H9 (cell line): ENCODE measurements at regions not wholly inside any gene's neighbourhood (a gene's known extent, or its start where the extent isn't known, plus 50 kb on each side); places are given as distances from the start of the nearest gene placed in this dataset.

Experiments used
- DNase-seq: peaks from one replicate; pipeline ENCODE4 v3.0.0-alpha.2; 2017
- H2AFZ ChIP-seq: one replicate; pipeline ENCODE4 v1.6.1; 2013; ENCODE audit warnings: mild to moderate bottlenecking, low read length, control low read depth, moderate library complexity
- H2AK5ac ChIP-seq: 2 replicates; pipeline ENCODE4 v1.6.1; 2013; ENCODE audit warnings: low read length, control low read depth, mixed read lengths; ENCODE audit not compliant: insufficient read length
- H2BK120ac ChIP-seq: one replicate; pipeline ENCODE4 v1.6.1; 2013; ENCODE audit warnings: low read depth, mild to moderate bottlenecking, low read length, control low read depth, inconsistent platforms; ENCODE audit not compliant: poor library complexity, severe bottlenecking
- H2BK12ac ChIP-seq: 2 replicates; pipeline ENCODE4 v1.6.1; 2013; ENCODE audit warnings: low read length, control low read depth, mixed read lengths, low read depth; ENCODE audit not compliant: insufficient read length
- H2BK15ac ChIP-seq: 2 replicates; pipeline ENCODE4 v1.6.1; 2013; ENCODE audit warnings: low read depth, low read length, control low read depth
- H2BK20ac ChIP-seq: one replicate; pipeline ENCODE4 v1.6.1; 2013; ENCODE audit warnings: low read depth, mild to moderate bottlenecking, low read length, control low read depth, inconsistent platforms; ENCODE audit not compliant: poor library complexity, severe bottlenecking
- H2BK5ac ChIP-seq: 2 replicates; pipeline ENCODE4 v1.6.1; 2013; ENCODE audit warnings: low read length, control low read depth, mixed read lengths; ENCODE audit not compliant: insufficient read length
- H3K14ac ChIP-seq: 2 replicates; pipeline ENCODE4 v1.6.1; 2013; ENCODE audit warnings: low read length, control low read depth; ENCODE audit not compliant: insufficient read depth
- H3K18ac ChIP-seq: 2 replicates; pipeline ENCODE4 v1.6.1; 2013; ENCODE audit warnings: low read depth, mild to moderate bottlenecking, mixed read lengths, low read length, control low read depth; ENCODE audit not compliant: insufficient read length
- H3K23ac ChIP-seq: 2 replicates; pipeline ENCODE4 v1.6.1; 2013; ENCODE audit warnings: low read length, control low read depth, mixed read lengths, low read depth; ENCODE audit not compliant: insufficient read length
- H3K23me2 ChIP-seq: 2 replicates; pipeline ENCODE4 v1.6.1; 2013; ENCODE audit warnings: low read depth, mild to moderate bottlenecking, mixed read lengths, low read length, control low read depth; ENCODE audit not compliant: insufficient read length, poor library complexity, severe bottlenecking
- H3K27ac ChIP-seq: 2 replicates; pipeline ENCODE4 v1.5.1; 2013; ENCODE audit warnings: low read length, control low read depth, mixed read lengths, low read depth; ENCODE audit not compliant: insufficient read length
- H3K27me3 ChIP-seq: 2 replicates; pipeline ENCODE4 v1.6.1; 2013; ENCODE audit warnings: low read length, control low read depth, inconsistent platforms; ENCODE audit not compliant: insufficient read depth
- H3K4ac ChIP-seq: 2 replicates; pipeline ENCODE4 v1.6.1; 2013; ENCODE audit warnings: low read depth, mild to moderate bottlenecking, control low read depth, inconsistent platforms, low read length, moderate library complexity
- H3K4me1 ChIP-seq: 2 replicates; pipeline ENCODE4 v1.6.1; 2013; ENCODE audit warnings: low read length, control low read depth, inconsistent platforms; ENCODE audit not compliant: insufficient read depth
- H3K4me2 ChIP-seq: 2 replicates; pipeline ENCODE4 v1.6.1; 2013; ENCODE audit warnings: low read length, control low read depth, mixed read lengths; ENCODE audit not compliant: insufficient read length, insufficient read depth
- H3K56ac ChIP-seq: 2 replicates; pipeline ENCODE4 v1.6.1; 2013; ENCODE audit warnings: low read depth, mild to moderate bottlenecking, mixed read lengths, low read length, control low read depth; ENCODE audit not compliant: insufficient read length
- H3K79me1 ChIP-seq: 2 replicates; pipeline ENCODE4 v1.6.1; 2013; ENCODE audit warnings: low read depth, mild to moderate bottlenecking, moderate library complexity, low read length, control low read depth, inconsistent platforms; ENCODE audit not compliant: insufficient read depth, poor library complexity, severe bottlenecking
- H3K79me2 ChIP-seq: 2 replicates; pipeline ENCODE4 v1.6.1; 2013; ENCODE audit warnings: low read length, control low read depth, inconsistent platforms; ENCODE audit not compliant: insufficient read depth
- H3K9ac ChIP-seq: 2 replicates; pipeline ENCODE4 v1.6.1; 2013; ENCODE audit warnings: low read length, control low read depth, mixed read lengths; ENCODE audit not compliant: insufficient read length; ENCODE audit errors: extremely low read depth
- H3K9me3 ChIP-seq: one replicate; pipeline ENCODE4 v1.6.1; 2013; ENCODE audit warnings: low read depth, low read length, inconsistent platforms; ENCODE audit not compliant: control insufficient read depth
- H3T11ph ChIP-seq: one replicate; pipeline ENCODE4 v1.6.1; 2013; ENCODE audit warnings: mild to moderate bottlenecking, low read length, control low read depth, inconsistent platforms
- H4K20me1 ChIP-seq: one replicate; pipeline ENCODE4 v1.6.1; 2013; ENCODE audit not compliant: control insufficient read depth, insufficient read length, insufficient read depth
- H4K5ac ChIP-seq: 2 replicates; pipeline ENCODE4 v1.6.1; 2013; ENCODE audit warnings: low read depth, mild to moderate bottlenecking, mixed read lengths, low read length, control low read depth; ENCODE audit not compliant: insufficient read length
- H4K8ac ChIP-seq: replicated peaks from 2 replicates; pipeline ENCODE4 v1.6.1; 2013; ENCODE audit warnings: low read length, control low read depth, mixed read lengths, low read depth; ENCODE audit not compliant: insufficient read length
- H4K91ac ChIP-seq: 2 replicates; pipeline ENCODE4 v1.6.1; 2013; ENCODE audit warnings: low read depth, mild to moderate bottlenecking, moderate library complexity, mixed read lengths, low read length, control low read depth; ENCODE audit not compliant: insufficient read length
- H3K27ac Mint-ChIP-seq, 3 experiments: 2 replicates in 2 of 3; 3 replicates in 1 of 3; pipeline ENCODE4 v1.8.0; 2020 to 2021; ENCODE audit warnings: mixed read lengths in 3 of 3, mild to moderate bottlenecking in 1 of 3, moderate library complexity in 1 of 3
- H3K27me3 Mint-ChIP-seq: 2 replicates; pipeline ENCODE4 v1.8.0; 2021; ENCODE audit warnings: low read depth, mild to moderate bottlenecking, moderate library complexity, mixed read lengths
- H3K36me3 Mint-ChIP-seq, 3 experiments: 2 replicates in 2 of 3; 3 replicates in 1 of 3; pipeline ENCODE4 v1.8.0; 2020 to 2021; ENCODE audit warnings: low read depth in 3 of 3, mixed read lengths in 3 of 3; ENCODE audit not compliant: insufficient read depth in 1 of 3
- H3K4me1 Mint-ChIP-seq, 2 experiments: 2 replicates each; pipeline ENCODE4 v1.8.0; 2020; ENCODE audit warnings: mixed read lengths in 2 of 2
- H3K4me3 Mint-ChIP-seq, 2 experiments: 2 replicates in 1 of 2; 3 replicates in 1 of 2; pipeline ENCODE4 v1.8.0; 2020 to 2021; ENCODE audit warnings: mild to moderate bottlenecking in 2 of 2, mixed read lengths in 2 of 2, moderate library complexity in 1 of 2
- H3K9me3 Mint-ChIP-seq, 2 experiments: 2 replicates in 1 of 2; 3 replicates in 1 of 2; pipeline ENCODE4 v1.8.0; 2020; ENCODE audit warnings: mild to moderate bottlenecking in 2 of 2, mixed read lengths in 2 of 2, moderate library complexity in 1 of 2
- CTCF ChIP-seq: fragments of 200-600 bp; sonication (generic); conservative IDR thresholded peaks from 3 replicates; pipeline ENCODE4 v1.8.0; 2021; ENCODE audit warnings: antibody characterized with exemption, mild to moderate bottlenecking
- WGBS: extraction: QIAGEN DNeasy Blood & Tissue Kit; methylation state at CpG from one replicate; pipeline ENCODE4 v1.1.7; 2013; ENCODE audit warnings: missing lambda C conversion rate, low lambda C conversion rate, mixed read lengths; ENCODE audit not compliant: insufficient read length; ENCODE audit errors: extremely low coverage; 5-methylcytosine and 5-hydroxymethylcytosine counted together

- no peaks in the 10 kb centered on the region for H3K23me2 ChIP-seq
- no peak overlapping the region for H2AK5ac ChIP-seq
- no peak overlapping the region for H3K56ac ChIP-seq
- H3K27ac Mint-ChIP-seq = no peak overlapping the region
- H3K27ac ChIP-seq = no peak overlapping the region
- H3K36me3 Mint-ChIP-seq = no peaks in the 10 kb centered on the region
- no peak overlapping the region for H3K9ac ChIP-seq
- H3K18ac ChIP-seq = no peak overlapping the region
- no peak overlapping the region for H4K5ac ChIP-seq
- no peak overlapping the region for H2BK20ac ChIP-seq
- no peak overlapping the region for H2BK120ac ChIP-seq
- H3K23ac ChIP-seq = no peak overlapping the region
- H3K4me2 ChIP-seq = no peak overlapping the region
- no peak overlapping the region for H4K91ac ChIP-seq
- H2BK12ac ChIP-seq = no peak overlapping the region
- H2BK15ac ChIP-seq = no peak overlapping the region
- no CpG with 5 or more reads among the region's 1 CpG for WGBS
- H3K4me1 Mint-ChIP-seq = peaks cover 8 to 11% of the 10 kb centered on the region in 2 experiments
- no peak overlapping the region for H3K4ac ChIP-seq
- no peaks in the 10 kb centered on the region for H3K4me1 ChIP-seq
- H3K4me3 Mint-ChIP-seq = no peak overlapping the region
- H3K9me3 Mint-ChIP-seq = no peaks in the 10 kb centered on the region
- no peaks in the 10 kb centered on the region for H3K27me3 ChIP-seq
- no peaks in the 10 kb centered on the region for H3K27me3 Mint-ChIP-seq
- no peak for DNase-seq
- no peak overlapping the region for H3K14ac ChIP-seq
- no peaks in the 10 kb centered on the region for H3K79me2 ChIP-seq
- TF ChIP-seq CTCF = no peak
- no peak overlapping the region for H3T11ph ChIP-seq
- no peak overlapping the region for H2AFZ ChIP-seq
- no peak overlapping the region for H2BK5ac ChIP-seq
- H4K20me1 ChIP-seq = no peaks in the 10 kb centered on the region
- no peaks in the 10 kb centered on the region for H3K9me3 ChIP-seq
- H4K8ac ChIP-seq = no peak overlapping the region
- no peaks in the 10 kb centered on the region for H3K79me1 ChIP-seq
Observed at GRCh38 chr6:139756381-139756780, 381.9 kb upstream of the CITED2 start.
